C4-2B (cell line): ENCODE measurements at regions not wholly inside any gene's neighbourhood (a gene's known extent, or its start where the extent isn't known, plus 50 kb on each side); places are given as distances from the start of the nearest gene placed in this dataset.

Source experiments
- CTCF ChIP-seq: fragments of 450-650 bp; conservative IDR thresholded peaks from 2 replicates; pipeline ENCODE4 v1.5.1; 2017; ENCODE audit warnings: mild to moderate bottlenecking
- ZFX ChIP-seq: fragments of 450-650 bp; IDR thresholded peaks from 2 replicates; pipeline ENCODE4 v1.6.1; 2017

GRCh38 chr7:26055241-26055640, 96.8 kb upstream of the NFE2L3 start:
- TF ChIP-seq CTCF (no peak), ZFX (no peak)
